ENCODE measurements at regions not wholly inside any gene's neighbourhood (a gene's known extent, or its start where the extent isn't known, plus 50 kb on each side); places are given as distances from the start of the nearest gene placed in this dataset.

DNA sequence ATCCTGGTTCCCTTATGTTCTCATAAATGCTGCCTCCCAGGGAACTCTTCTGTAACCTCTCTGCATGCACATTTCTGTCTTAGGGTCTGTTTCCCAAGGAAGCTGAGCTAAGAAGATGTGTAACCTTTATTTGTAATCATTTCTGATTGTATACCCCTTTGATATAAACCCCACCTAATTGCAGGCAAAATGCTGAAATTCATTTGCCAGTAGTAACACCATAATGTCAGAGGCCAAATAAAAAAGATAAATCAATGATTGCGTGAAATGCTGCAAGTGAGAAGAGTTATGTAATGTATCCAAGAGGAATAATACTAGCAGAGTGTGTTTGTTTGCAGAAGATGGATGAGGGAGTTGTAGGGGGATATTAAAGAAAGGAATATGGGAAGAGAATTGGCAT lies 822.6 kb upstream of the GRAMD2B start:
- Histone ChIP-seq H3K9ac (replicated peaks; ENCODE audit: extremely low read depth, insufficient read depth, low read length) (no peak overlapping the region), H3K9me3 (replicated peaks; ENCODE audit: control insufficient read depth, insufficient read depth, low read length) (no peaks in the 10 kb centered on the region), H3K4me2 (ENCODE audit: insufficient read depth, low read length) (no peak overlapping the region), H4K20me1 (replicated peaks; ENCODE audit: control insufficient read depth, extremely low read depth, insufficient read depth, low read length) (no peaks in the 10 kb centered on the region), H2AFZ (ENCODE audit: low read depth, low read length) (no peak overlapping the region), H3K27ac (ENCODE audit: insufficient read depth, low read depth, low read length) (no peak overlapping the region), H3K36me3 (ENCODE audit: control insufficient read depth in 2 of 2, extremely low read depth in 1 of 2, insufficient read depth in 2 of 2, low read length in 2 of 2) (no peaks in the 10 kb centered on the region), H3K27me3 (ENCODE audit: control insufficient read depth in 2 of 2, insufficient read depth in 2 of 2, low read length in 2 of 2) (no peaks in the 10 kb centered on the region), H3K4me3 (replicated peaks in 1 of 3; ENCODE audit: insufficient read depth in 1 of 3, low read depth in 1 of 3, low read length in 3 of 3) (no peak overlapping the region), H3K9me1 (replicated peaks; ENCODE audit: control insufficient read depth, extremely low read depth, insufficient read depth, low read length) (no peaks in the 10 kb centered on the region), H3K4me1 (ENCODE audit: control insufficient read depth, extremely low read depth, insufficient read depth, low read length) (no peaks in the 10 kb centered on the region), H3K79me2 (ENCODE audit: control insufficient read depth, insufficient read depth, low read length) (no peaks in the 10 kb centered on the region)
- no TSS peak for BruUV-seq (replicated peaks)
- intact Hi-C loops (cut with micrococcal nuclease) = no loop called here
- TF ChIP-seq GATA2 (IDR thresholded peaks at IDR 0.05; ENCODE audit: insufficient read depth, insufficient read length, low read depth, low read length) (no peak), POLR2AphosphoS5 (IDR thresholded peaks at IDR 0.05; ENCODE audit: insufficient read depth, low read depth, low read length) (no peak), FOS (IDR thresholded peaks at IDR 0.05; ENCODE audit: borderline replicate concordance, insufficient read depth, low read length) (no peak), POLR2A (IDR thresholded peaks at IDR 0.05; ENCODE audit: low read depth, low read length) (no peak), JUN (IDR thresholded peaks at IDR 0.05; ENCODE audit: borderline replicate concordance, insufficient read depth, insufficient read length, low read depth) (no peak), CTCF (IDR thresholded peaks at IDR 0.05; ENCODE audit: extremely low read depth in 1 of 2, insufficient read depth in 1 of 2, low read depth in 1 of 2, low read length in 2 of 2) (no peak), MYC (IDR thresholded peaks at IDR 0.05; ENCODE audit: low read depth, low read length) (no peak), EZH2 (IDR thresholded peaks at IDR 0.05; ENCODE audit: borderline replicate concordance, low read depth, low read length, severe bottlenecking) (no peak)
- TF ChIP-seq, protein P1, sequence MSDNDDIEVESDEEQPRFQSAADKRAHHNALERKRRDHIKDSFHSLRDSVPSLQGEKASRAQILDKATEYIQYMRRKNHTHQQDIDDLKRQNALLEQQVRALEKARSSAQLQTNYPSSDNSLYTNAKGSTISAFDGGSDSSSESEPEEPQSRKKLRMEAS (IDR thresholded peaks at IDR 0.05; ENCODE audit: insufficient read depth, insufficient read length) = no peak
- dilution Hi-C loops (cut with MboI; ENCODE audit: extremely low pct_ligation_motif_present, low sequenced_read_pairs) = no loop called here
- no peak for DNase-seq (ENCODE audit: low read depth, low spot score)
- no peak for FAIRE-seq
- CTCF ChIA-PET = interaction anchor here (0.6 kb wide), 1 partner anchor 979 kb away, joined by 4 read pairs; no protein-coding TSS in a partner anchor
- POLR2A ChIA-PET = no interaction called here

Measured in endothelial cell of umbilical vein (primary cell).